ENCODE measurements at regions not wholly inside any gene's neighbourhood (a gene's known extent, or its start where the extent isn't known, plus 50 kb on each side); places are given as distances from the start of the nearest gene placed in this dataset.

GRCh38 chr2:67258122-67258521 lies 139.0 kb upstream of the ETAA1 start:
- no peak for DNase-seq

DNA sequence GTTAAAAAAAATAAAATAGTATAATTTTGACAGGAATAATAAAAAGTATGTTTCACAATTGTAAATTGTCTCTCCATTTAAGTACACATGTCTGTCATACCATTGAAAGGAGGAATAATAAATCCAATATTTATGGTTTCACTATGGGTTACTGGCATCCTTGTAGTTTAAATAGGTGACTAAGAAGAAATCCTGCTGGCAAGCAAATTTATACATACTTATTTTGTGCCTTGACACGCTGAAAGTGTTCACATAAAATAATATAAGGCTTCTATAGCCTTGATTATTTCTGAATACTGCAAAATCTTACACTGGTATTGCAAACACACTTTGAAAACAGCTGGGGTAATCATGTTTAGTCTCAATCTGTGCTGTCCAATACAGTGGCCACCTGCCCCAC lies 138.3 kb upstream of the ETAA1 start:
- no peak for DNase-seq

GRCh38 chr2:67259556-67260342 lies 137.4 kb upstream of the ETAA1 start:
- DNase-seq = no peak

- no peak for DNase-seq
These were observed 136.5 kb upstream of the ETAA1 start for GRCh38 chr2:67260343-67261277.

DNA sequence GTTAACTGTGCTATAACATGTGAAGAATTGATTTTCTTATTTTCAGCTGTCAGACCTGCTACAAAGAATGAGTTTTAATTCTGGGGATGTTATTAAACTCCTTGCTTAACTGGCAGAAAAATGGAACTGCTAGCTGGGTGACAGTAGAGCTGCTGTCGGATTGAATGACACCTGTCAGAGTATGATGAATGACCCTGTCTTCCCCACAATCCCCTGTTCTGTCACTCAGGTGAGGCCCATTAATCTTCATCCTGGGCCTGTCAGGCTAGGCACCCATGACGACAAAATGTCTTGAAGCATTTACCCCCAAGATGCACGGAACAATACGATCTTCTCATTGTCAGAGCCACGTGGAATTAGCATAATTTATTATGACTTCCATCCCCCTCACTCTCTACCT lies 129.9 kb upstream of the ETAA1 start:
- no peak for DNase-seq

DNA sequence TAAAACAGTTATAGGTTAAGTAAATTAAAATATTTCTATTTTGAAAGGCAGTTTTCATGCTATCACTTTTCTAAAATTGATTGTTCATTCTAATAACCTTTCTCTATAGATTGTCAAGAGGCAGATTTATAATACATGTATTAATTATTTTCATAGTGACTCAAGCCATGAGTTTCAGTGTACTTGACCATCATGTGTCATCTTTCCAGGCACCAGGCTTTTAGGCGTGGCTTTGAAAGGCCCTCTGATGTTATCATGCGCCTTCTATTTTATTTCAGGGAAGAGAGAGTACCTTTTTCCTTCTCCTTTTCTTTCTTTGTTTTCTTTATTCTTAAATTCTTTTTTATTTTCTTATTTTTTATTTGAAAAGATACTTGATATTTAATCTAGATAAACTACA lies 128.3 kb upstream of the ETAA1 start:
- no peak for DNase-seq

- no peak for DNase-seq
These were observed 124.9 kb upstream of the ETAA1 start for GRCh38 chr2:67272195-67272594.

GRCh38 chr2:67277450-67277849 lies 119.7 kb upstream of the ETAA1 start:
- no peak for DNase-seq

- no peak for DNase-seq
These were observed 116.0 kb upstream of the ETAA1 start for GRCh38 chr2:67281101-67281500.

- no peak for DNase-seq
These were observed 113.5 kb upstream of the ETAA1 start for GRCh38 chr2:67283641-67284040.

DNA sequence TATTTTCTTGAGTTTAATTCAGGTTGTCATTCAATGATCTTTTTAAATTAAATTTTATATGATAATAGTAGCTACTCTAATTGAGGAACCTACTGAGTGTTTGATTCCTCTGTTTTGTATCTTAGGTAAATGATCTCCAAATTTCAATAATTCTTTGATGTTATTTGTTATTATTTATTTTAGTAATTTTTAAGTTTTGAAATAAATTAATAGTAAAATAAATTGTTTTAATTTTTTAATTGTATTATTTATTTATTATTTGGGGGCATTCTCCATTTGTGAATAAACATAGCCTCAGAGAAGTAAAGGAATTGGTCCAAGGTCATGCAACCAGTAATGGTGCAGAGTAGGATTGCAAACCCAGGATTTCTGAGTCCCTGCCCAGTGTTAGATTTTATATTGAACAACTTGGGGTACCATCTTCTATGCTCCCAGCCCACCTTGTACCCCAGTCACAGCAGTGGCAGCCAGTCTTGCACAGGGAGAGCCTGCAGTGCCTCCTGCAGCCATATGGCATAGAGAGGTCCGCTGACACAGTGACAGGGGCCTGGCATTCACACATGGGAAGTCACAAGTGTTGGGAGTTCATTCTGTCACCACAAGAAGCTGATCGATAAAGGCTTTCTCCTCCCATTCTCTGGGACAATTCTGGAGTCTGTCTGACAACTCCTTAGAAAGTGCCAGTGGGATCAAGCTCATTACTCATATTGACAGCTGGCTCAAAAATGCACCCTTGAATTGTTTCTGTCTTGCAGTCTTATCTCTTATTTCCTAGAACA lies 110.0 kb upstream of the ETAA1 start:
- no peak for DNase-seq

- no peak for DNase-seq
These were observed 107.9 kb upstream of the ETAA1 start for GRCh38 chr2:67289271-67289670.

DNA sequence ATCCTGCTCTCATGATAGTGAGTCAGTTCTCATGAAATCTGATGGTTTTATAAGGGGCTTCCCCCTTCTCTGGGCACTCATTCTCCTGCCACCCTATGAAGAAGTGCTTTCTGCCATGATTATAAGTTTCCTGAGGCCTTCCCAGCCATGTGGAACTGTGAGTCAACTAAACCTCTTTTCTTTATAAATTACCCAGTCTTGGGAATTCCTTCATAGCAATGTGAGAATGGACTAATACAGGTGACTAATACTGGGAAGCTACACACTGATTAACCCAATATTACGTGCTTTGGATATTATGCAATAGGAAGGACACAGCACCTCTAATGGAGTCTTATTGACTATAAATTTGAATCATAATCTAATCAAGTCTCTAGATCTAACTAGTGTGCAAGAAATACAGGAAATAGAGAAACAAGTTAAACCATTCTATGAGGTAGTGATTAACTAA lies 107.2 kb upstream of the ETAA1 start:
- no peak for DNase-seq

GRCh38 chr2:67290451-67291290 lies 106.5 kb upstream of the ETAA1 start:
- DNase-seq = no peak

DNA sequence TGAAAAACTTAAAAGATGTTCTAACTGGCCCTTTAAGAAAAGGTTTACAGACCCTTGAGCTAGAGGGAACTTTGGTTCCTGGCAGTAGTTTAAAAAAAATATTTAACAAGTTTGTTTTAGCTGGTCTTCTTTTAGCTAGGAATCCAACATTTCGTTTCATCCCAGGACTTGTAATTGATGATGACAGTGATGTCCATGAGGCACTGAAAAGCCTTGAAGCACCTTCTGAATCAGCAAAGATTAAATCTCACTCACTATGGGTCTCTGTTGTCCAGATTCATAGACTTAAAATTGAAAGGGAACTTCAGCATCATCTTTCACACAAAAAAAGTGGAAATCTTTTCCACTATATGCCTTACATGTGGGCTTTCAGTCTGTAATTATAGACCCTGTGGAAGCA lies 102.9 kb upstream of the ETAA1 start:
- DNase-seq = no peak

DNA sequence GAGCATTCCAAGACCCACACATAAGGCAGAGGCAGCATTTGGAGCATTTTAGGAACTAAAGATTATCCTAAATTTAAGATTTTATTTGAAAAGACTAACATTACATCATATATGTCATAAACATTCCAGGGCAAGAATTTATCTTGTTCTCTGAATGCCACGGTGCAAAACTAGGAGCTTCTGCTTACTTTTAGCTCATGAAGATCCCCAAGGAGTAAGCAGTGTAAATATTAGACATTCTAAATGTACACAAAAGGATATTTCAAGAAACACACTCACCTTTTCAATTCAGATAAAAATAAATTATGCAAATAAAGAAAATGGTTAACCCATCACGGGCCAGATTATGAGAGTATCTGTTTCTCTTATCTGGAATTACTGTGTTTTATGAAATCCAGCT lies 101.7 kb upstream of the ETAA1 start:
- DNase-seq = no peak

- DNase-seq = no peak
These were observed 101.3 kb upstream of the ETAA1 start for GRCh38 chr2:67295851-67296250.

GRCh38 chr2:67304300-67304890 lies 92.7 kb upstream of the ETAA1 start:
- no peak for DNase-seq

DNA sequence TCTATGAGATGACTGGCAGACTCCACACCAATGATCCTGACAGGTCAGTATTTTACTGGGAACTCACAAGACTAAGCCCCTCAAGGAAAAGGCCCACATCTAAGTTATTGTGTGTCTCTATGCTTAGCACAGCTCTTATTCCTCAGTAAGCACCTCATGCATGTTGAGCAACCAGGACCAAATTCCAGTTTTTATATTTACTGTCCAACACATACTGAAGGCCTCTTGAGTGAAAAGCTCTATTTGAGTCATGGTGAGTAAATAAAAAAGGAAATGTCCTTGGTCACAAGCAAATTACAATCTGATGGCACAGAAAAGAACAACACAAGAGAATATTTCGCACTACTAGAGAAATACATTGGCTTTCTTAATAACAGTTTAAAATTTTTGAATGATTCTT lies 87.9 kb upstream of the ETAA1 start:
- no peak for DNase-seq

DNA sequence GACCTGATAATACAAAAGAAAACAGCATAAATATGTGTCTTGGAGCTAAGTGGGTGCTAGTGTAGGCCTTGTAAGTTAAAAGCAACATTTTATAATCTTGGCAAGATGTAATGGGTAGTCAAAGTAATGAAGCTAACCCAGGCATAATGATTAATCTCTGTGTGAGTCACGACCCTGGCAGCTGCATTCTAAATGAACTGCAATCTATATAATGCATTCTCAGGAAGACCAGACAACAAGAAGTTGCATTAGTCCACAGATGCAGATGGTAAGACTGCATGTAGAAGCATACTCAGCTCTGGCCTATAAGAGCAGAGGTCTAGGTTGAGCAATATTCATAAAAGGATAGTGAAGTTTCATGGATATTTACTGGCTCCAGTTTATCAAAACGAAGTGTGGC lies 85.6 kb upstream of the ETAA1 start:
- DNase-seq = no peak

GRCh38 chr2:67312871-67313270 lies 84.3 kb upstream of the ETAA1 start:
- no peak for DNase-seq

- DNase-seq = no peak
These were observed 83.6 kb upstream of the ETAA1 start for GRCh38 chr2:67313536-67313935.

Measured in activated CD4-positive, alpha-beta T cell treated with anti-CD3 and anti-CD28 coated beads, Interleukin-2, amount 50 U/mL, for 16 hours (primary cell).